Activated T-cell treated with anti-CD3 and anti-CD28 coated beads, Interleukin-2, amount 50 U/mL, for 4 hours (primary cell): ENCODE measurements at regions not wholly inside any gene's neighbourhood (a gene's known extent, or its start where the extent isn't known, plus 50 kb on each side); places are given as distances from the start of the nearest gene placed in this dataset.
A peak's percentile ranks its signal among the peaks of the same experiment; 100 is the strongest.

Experiments
- ATAC-seq, 2 donors: fragments of 200-7000 bp; cut with Tn5 transposase; one replicate each; pipeline ENCODE4 v1.10.0; 2021
- DNase-seq: peaks from one replicate; pipeline ENCODE4 v3.0.0-alpha.2; 2020
- H3K27me3 Mint-ChIP-seq: one replicate; pipeline ENCODE4 v1.8.0; 2021; ENCODE audit warnings: low read depth, mixed read lengths
- H3K36me3 Mint-ChIP-seq: one replicate; pipeline ENCODE4 v1.8.0; 2022; ENCODE audit warnings: mixed read lengths; ENCODE audit not compliant: insufficient read depth
- H3K4me1 Mint-ChIP-seq: one replicate; pipeline ENCODE4 v1.8.0; 2021; ENCODE audit warnings: low read depth, mixed read lengths
- H3K4me3 Mint-ChIP-seq: one replicate; pipeline ENCODE4 v1.8.0; 2021; ENCODE audit warnings: mild to moderate bottlenecking, moderate library complexity, mixed read lengths
- H3K9me3 Mint-ChIP-seq: one replicate; pipeline ENCODE4 v1.8.0; 2021; ENCODE audit warnings: mixed read lengths

- Mint-ChIP-seq H3K9me3 (no peaks in the 10 kb centered on the region), H3K4me3 (no peak overlapping the region), H3K27me3 (peaks cover 17% of the 10 kb centered on the region), H3K4me1 (peaks cover 1% of the 10 kb centered on the region), H3K36me3 (no peaks in the 10 kb centered on the region)
- ATAC-seq (peak in 1 of 2 donors; percentile 28), DNase-seq (peak; percentile 34)
Measured at GRCh38 chr6:129936329-129937165, 75.4 kb upstream of the TMEM244 start.

GRCh38 chr6:129932321-129932720 lies 71.2 kb upstream of the TMEM244 start:
- H3K36me3 Mint-ChIP-seq, result no peaks in the 10 kb centered on the region
- H3K4me3 Mint-ChIP-seq, result no peak overlapping the region
- DNase-seq, result no peak
- peaks cover 1% of the 10 kb centered on the region for H3K4me1 Mint-ChIP-seq
- H3K27me3 Mint-ChIP-seq, result peaks cover 2% of the 10 kb centered on the region
- no peaks in the 10 kb centered on the region for H3K9me3 Mint-ChIP-seq
- ATAC-seq, result no peak

DNA sequence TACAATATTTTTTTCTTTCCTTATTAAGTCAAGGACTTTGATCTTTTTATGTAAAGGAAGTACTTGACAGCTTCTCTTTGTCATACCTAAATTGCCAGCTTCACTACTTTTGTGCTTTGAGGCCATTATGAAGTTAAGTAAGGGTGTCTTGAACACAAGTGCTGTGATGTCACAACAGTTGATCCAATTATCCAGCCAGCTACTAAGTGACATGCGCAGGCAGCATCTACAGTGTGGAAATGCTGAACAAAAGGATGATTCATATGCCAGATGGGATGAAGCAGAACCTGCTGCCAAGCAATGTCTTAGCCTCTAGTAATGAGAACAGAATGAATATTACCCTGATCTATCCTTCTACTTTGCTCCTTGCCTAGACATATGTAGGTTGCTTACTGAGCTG lies 68.3 kb upstream of the TMEM244 start:
- H3K9me3 Mint-ChIP-seq, result no peaks in the 10 kb centered on the region
- ATAC-seq, result no peak
- H3K4me1 Mint-ChIP-seq, result no peaks in the 10 kb centered on the region
- H3K27me3 Mint-ChIP-seq, result peaks cover 2% of the 10 kb centered on the region
- no peak for DNase-seq
- H3K4me3 Mint-ChIP-seq, result no peak overlapping the region
- H3K36me3 Mint-ChIP-seq, result no peaks in the 10 kb centered on the region

- peaks cover 2% of the 10 kb centered on the region for H3K27me3 Mint-ChIP-seq
- DNase-seq (no peak), ATAC-seq (no peak)
- H3K4me3 Mint-ChIP-seq, result no peak overlapping the region
- H3K36me3 Mint-ChIP-seq, result no peaks in the 10 kb centered on the region
- no peaks in the 10 kb centered on the region for H3K9me3 Mint-ChIP-seq
- H3K4me1 Mint-ChIP-seq, result no peaks in the 10 kb centered on the region
Measured at GRCh38 chr6:129923530-129924250, 62.6 kb upstream of the TMEM244 start.

DNA sequence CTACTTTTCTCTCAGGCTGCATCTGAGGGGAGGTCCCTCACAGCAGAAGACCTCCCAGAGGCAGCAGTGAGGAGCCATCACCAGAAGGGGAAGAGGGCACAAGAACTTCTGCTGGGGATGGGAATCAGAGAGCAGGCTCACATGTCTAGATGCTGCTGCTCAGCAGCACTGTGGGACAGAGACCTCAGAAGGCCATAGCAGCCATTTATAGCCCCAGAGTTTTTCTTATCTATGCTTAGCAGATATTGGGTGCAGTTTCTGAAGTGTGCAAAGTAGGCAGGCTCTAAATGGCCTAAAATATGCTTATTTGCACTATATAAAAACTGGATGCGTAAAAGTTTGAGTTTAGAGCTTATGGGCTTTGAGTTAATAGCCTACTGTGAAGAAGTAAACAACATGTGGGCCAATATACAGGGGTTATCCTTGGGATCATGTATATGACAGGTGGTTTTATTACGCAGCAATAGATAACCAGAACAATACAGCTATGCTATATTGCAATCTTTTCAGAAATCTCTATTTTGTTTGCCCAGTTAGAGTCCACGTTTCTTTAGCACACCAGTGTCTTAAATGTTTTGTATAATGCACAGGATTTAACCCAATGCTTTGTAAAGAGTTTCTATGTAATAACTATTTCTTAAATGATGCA lies 60.2 kb upstream of the TMEM244 start:
- no peak for DNase-seq
- Mint-ChIP-seq H3K27me3 (no peaks in the 10 kb centered on the region), H3K36me3 (no peaks in the 10 kb centered on the region)

DNA sequence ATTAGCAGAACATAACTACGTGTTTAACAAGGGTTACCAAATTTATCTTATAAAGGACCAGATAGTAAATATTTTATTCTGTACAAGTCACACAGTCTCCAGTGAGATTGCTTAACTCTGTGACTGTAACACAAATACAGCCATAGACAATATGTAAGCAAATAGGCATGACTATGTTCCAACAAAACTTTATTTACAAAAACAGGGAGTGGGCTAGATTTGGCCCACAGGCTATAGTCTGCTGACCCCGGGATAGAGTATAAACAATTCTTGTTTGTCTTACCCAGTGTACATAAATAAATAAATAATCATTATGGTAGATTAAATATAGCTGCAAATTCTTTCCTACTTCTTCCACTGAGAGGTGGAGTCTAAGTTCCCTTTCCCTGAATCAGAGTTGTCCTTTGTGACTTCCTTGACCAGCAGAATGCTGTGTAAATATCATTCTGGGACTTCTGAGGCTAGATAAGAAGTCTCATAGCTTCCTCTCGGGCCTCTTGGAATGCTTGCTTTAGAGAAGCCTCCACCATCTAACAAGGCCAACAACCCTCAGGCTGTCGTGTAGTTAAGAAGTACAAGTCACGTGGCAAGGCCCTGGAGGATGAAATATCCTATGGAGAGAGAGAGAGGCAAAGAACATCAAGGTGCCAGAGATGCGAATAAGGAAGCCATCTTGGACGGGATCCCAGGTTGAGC lies 59.1 kb upstream of the TMEM244 start:
- Mint-ChIP-seq H3K27me3 (no peaks in the 10 kb centered on the region), H3K4me3 (no peak overlapping the region), H3K36me3 (no peaks in the 10 kb centered on the region), H3K9me3 (no peaks in the 10 kb centered on the region), H3K4me1 (peaks cover 2% of the 10 kb centered on the region)
- ATAC-seq (no peak), DNase-seq (no peak)

More for the DNA sequence above, 60.2 kb upstream of the TMEM244 start:
- H3K9me3 Mint-ChIP-seq, result no peaks in the 10 kb centered on the region
- H3K4me1 Mint-ChIP-seq, result peaks cover 2% of the 10 kb centered on the region
- no peak overlapping the region for H3K4me3 Mint-ChIP-seq
- no peak for ATAC-seq

DNA sequence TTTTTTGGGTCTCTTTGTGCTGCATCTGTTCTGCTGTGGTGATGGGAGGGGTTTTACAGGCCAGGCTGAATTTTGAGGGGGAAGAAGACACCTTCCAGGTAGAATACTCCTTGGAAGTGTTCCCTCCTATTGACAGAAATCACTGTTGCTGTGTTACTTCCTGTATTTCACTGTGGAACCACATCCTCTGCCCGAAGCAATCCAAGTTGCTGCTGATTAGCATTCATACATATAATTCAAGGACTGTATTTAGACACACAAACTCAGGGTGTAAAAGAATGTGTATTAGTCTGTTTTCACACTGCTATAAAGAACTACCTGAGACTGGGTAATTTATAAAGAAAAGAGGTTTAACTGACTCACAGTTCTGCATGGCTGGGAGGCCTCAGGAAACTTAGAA lies 50.6 kb upstream of the TMEM244 start:
- Mint-ChIP-seq H3K36me3 (no peaks in the 10 kb centered on the region), H3K9me3 (no peaks in the 10 kb centered on the region), H3K27me3 (no peaks in the 10 kb centered on the region), H3K4me1 (peaks cover 3% of the 10 kb centered on the region), H3K4me3 (no peak overlapping the region)
- no peak for DNase-seq
- ATAC-seq, result no peak
